ENCODE measurements at regions not wholly inside any gene's neighbourhood (a gene's known extent, or its start where the extent isn't known, plus 50 kb on each side); places are given as distances from the start of the nearest gene placed in this dataset.

DNA sequence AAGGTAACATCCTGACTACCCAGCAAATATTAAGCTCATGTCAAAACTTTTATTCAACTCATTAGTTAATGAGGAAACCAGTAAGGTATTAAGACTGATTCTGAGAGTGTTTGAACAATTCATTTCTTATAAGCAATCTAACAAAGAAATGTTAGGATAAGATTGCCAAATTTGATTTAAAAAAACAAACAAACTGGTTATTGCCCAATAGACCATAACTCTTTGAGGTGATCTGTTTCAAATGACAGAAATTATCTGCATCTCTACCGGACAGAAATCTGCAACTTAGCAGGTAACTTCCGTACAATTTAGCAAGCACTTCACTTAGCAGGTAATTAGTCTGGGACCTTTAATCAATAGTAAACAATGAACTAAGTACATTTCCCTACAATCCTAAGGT lies 82.9 kb upstream of the BARX2 start:
- no peak for ATAC-seq
- POLR2A ChIA-PET, result no interaction called here
- Mint-ChIP-seq H3K36me3 (no peaks in the 10 kb centered on the region), H3K4me1 (peaks cover 23% of the 10 kb centered on the region), H3K4me3 (no peak overlapping the region), H3K9me3 (no peaks in the 10 kb centered on the region), H3K27me3 (ENCODE audit: low read depth) (no peaks in the 10 kb centered on the region; the same call in 1 of the 2 replicates), H3K27ac (no peak overlapping the region)
- no peak for DNase-seq (ENCODE audit: low spot score)
- CTCF ChIA-PET, result no interaction called here
- no peak for TF ChIP-seq CREB1 (CRISPR knock-in tag; IDR thresholded peaks at IDR 0.05)
- TF ChIP-seq, protein P1, sequence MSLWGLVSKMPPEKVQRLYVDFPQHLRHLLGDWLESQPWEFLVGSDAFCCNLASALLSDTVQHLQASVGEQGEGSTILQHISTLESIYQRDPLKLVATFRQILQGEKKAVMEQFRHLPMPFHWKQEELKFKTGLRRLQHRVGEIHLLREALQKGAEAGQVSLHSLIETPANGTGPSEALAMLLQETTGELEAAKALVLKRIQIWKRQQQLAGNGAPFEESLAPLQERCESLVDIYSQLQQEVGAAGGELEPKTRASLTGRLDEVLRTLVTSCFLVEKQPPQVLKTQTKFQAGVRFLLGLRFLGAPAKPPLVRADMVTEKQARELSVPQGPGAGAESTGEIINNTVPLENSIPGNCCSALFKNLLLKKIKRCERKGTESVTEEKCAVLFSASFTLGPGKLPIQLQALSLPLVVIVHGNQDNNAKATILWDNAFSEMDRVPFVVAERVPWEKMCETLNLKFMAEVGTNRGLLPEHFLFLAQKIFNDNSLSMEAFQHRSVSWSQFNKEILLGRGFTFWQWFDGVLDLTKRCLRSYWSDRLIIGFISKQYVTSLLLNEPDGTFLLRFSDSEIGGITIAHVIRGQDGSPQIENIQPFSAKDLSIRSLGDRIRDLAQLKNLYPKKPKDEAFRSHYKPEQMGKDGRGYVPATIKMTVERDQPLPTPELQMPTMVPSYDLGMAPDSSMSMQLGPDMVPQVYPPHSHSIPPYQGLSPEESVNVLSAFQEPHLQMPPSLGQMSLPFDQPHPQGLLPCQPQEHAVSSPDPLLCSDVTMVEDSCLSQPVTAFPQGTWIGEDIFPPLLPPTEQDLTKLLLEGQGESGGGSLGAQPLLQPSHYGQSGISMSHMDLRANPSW (CRISPR knock-in tag; conservative IDR thresholded peaks at IDR 0.05; ENCODE audit: low read depth), result no peak
- TF ChIP-seq TEAD1 (CRISPR knock-in tag; IDR thresholded peaks at IDR 0.05), result no peak
- TF ChIP-seq, protein P2, sequence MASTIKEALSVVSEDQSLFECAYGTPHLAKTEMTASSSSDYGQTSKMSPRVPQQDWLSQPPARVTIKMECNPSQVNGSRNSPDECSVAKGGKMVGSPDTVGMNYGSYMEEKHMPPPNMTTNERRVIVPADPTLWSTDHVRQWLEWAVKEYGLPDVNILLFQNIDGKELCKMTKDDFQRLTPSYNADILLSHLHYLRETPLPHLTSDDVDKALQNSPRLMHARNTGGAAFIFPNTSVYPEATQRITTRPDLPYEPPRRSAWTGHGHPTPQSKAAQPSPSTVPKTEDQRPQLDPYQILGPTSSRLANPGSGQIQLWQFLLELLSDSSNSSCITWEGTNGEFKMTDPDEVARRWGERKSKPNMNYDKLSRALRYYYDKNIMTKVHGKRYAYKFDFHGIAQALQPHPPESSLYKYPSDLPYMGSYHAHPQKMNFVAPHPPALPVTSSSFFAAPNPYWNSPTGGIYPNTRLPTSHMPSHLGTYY (CRISPR knock-in tag; IDR thresholded peaks at IDR 0.05), result no peak
- no peak for TF ChIP-seq GTF2I (CRISPR knock-in tag; conservative IDR thresholded peaks at IDR 0.05)
- no peak for TF ChIP-seq IRF2 (CRISPR knock-in tag; IDR thresholded peaks at IDR 0.05; ENCODE audit: borderline replicate concordance, low read depth)
- TF ChIP-seq FOXP1 (CRISPR knock-in tag; IDR thresholded peaks at IDR 0.05; ENCODE audit: borderline replicate concordance), result no peak
- no peak for TF ChIP-seq ZNF671 (CRISPR knock-in tag; IDR thresholded peaks at IDR 0.05)
- TF ChIP-seq ZNF138 (CRISPR knock-in tag; conservative IDR thresholded peaks at IDR 0.05), result no peak
- TF ChIP-seq, protein P3, sequence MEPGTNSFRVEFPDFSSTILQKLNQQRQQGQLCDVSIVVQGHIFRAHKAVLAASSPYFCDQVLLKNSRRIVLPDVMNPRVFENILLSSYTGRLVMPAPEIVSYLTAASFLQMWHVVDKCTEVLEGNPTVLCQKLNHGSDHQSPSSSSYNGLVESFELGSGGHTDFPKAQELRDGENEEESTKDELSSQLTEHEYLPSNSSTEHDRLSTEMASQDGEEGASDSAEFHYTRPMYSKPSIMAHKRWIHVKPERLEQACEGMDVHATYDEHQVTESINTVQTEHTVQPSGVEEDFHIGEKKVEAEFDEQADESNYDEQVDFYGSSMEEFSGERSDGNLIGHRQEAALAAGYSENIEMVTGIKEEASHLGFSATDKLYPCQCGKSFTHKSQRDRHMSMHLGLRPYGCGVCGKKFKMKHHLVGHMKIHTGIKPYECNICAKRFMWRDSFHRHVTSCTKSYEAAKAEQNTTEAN (CRISPR knock-in tag; IDR thresholded peaks at IDR 0.05), result no peak
- TF ChIP-seq, protein P4, sequence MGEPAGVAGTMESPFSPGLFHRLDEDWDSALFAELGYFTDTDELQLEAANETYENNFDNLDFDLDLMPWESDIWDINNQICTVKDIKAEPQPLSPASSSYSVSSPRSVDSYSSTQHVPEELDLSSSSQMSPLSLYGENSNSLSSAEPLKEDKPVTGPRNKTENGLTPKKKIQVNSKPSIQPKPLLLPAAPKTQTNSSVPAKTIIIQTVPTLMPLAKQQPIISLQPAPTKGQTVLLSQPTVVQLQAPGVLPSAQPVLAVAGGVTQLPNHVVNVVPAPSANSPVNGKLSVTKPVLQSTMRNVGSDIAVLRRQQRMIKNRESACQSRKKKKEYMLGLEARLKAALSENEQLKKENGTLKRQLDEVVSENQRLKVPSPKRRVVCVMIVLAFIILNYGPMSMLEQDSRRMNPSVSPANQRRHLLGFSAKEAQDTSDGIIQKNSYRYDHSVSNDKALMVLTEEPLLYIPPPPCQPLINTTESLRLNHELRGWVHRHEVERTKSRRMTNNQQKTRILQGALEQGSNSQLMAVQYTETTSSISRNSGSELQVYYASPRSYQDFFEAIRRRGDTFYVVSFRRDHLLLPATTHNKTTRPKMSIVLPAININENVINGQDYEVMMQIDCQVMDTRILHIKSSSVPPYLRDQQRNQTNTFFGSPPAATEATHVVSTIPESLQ (CRISPR knock-in tag; IDR thresholded peaks at IDR 0.05), result no peak

DNA sequence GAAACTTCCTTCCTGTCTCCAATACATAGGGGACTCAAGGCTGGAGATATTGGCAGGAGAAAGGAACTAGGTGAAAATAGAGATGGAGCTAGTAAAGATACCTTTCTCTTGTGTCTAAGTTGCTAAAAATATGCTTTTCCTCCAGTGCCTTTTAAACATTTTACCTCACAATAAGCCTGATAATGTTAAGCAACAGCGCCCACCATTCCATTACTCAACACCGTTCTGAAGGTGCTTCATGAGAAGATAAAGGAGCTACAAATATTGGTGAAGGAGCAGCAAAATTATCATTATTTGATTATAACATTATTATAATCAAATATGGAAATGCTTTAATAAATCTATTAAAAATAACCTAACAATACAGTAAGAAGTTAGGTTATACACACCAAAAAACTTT lies 83.6 kb upstream of the BARX2 start:
- TF ChIP-seq, protein P5, sequence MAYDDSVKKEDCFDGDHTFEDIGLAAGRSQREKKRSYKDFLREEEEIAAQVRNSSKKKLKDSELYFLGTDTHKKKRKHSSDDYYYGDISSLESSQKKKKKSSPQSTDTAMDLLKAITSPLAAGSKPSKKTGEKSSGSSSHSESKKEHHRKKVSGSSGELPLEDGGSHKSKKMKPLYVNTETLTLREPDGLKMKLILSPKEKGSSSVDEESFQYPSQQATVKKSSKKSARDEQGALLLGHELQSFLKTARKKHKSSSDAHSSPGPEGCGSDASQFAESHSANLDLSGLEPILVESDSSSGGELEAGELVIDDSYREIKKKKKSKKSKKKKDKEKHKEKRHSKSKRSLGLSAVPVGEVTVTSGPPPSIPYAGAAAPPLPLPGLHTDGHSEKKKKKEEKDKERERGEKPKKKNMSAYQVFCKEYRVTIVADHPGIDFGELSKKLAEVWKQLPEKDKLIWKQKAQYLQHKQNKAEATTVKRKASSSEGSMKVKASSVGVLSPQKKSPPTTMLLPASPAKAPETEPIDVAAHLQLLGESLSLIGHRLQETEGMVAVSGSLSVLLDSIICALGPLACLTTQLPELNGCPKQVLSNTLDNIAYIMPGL (CRISPR knock-in tag; IDR thresholded peaks at IDR 0.05), result no peak
- TF ChIP-seq, protein P6, sequence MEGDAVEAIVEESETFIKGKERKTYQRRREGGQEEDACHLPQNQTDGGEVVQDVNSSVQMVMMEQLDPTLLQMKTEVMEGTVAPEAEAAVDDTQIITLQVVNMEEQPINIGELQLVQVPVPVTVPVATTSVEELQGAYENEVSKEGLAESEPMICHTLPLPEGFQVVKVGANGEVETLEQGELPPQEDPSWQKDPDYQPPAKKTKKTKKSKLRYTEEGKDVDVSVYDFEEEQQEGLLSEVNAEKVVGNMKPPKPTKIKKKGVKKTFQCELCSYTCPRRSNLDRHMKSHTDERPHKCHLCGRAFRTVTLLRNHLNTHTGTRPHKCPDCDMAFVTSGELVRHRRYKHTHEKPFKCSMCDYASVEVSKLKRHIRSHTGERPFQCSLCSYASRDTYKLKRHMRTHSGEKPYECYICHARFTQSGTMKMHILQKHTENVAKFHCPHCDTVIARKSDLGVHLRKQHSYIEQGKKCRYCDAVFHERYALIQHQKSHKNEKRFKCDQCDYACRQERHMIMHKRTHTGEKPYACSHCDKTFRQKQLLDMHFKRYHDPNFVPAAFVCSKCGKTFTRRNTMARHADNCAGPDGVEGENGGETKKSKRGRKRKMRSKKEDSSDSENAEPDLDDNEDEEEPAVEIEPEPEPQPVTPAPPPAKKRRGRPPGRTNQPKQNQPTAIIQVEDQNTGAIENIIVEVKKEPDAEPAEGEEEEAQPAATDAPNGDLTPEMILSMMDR (IDR thresholded peaks at IDR 0.05), result no peak
- no peak for TF ChIP-seq FOXJ3 (CRISPR knock-in tag; IDR thresholded peaks at IDR 0.05; ENCODE audit: borderline replicate concordance)
- DNase-seq (ENCODE audit: low spot score) (no peak), ATAC-seq (no peak)
- ChIA-PET CTCF (interaction anchor here (1.4 kb wide), 1 partner anchor 40 kb away, joined by 4 read pairs; no protein-coding TSS in a partner anchor), POLR2A (no interaction called here)
- Mint-ChIP-seq H3K4me1 (peaks cover 23% of the 10 kb centered on the region), H3K27me3 (ENCODE audit: low read depth) (no peaks in the 10 kb centered on the region; the same call in 1 of the 2 replicates), H3K36me3 (no peaks in the 10 kb centered on the region), H3K4me3 (no peak overlapping the region), H3K9me3 (no peaks in the 10 kb centered on the region), H3K27ac (no peak overlapping the region)
